NCI-H187 (cell line): ENCODE measurements at regions not wholly inside any gene's neighbourhood (a gene's known extent, or its start where the extent isn't known, plus 50 kb on each side); places are given as distances from the start of the nearest gene placed in this dataset.
"Not testable (repeated sequence)": the region's sequence is repeated elsewhere in the genome, so short reads cannot be mapped to it uniquely, and the experiment has no call there.

Experiments
- DNase-seq, 2 experiments: peaks; one replicate each; lab custom pipeline; 2025; lab: John Stamatoyannopoulos, UW

GRCh38 chr11:116373104-116373944 is 399.5 kb downstream of the BUD13 start:
- no peak for DNase-seq

DNA sequence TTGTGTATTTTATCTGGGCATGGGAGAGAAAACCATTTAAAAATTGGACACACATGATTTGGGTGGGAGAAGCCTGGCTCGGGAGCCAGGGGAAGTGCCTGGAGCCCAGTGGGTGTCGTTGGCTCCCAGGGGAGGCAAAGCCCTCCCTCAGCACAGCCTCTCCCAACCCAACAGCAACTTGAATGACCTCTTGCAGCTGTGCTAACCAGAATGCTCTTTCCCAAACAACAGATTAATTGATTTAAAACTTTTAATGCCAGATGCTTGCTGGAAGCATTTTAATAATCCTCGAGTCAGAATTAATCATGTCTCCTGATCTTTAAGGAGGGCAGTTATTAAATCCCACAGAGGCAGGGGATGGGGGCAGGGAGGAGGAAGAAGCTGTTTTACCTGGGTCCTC is 401.6 kb downstream of the BUD13 start:
- no peak for DNase-seq

GRCh38 chr11:116368784-116369183 is 404.0 kb downstream of the BUD13 start:
- no peak for DNase-seq

DNA sequence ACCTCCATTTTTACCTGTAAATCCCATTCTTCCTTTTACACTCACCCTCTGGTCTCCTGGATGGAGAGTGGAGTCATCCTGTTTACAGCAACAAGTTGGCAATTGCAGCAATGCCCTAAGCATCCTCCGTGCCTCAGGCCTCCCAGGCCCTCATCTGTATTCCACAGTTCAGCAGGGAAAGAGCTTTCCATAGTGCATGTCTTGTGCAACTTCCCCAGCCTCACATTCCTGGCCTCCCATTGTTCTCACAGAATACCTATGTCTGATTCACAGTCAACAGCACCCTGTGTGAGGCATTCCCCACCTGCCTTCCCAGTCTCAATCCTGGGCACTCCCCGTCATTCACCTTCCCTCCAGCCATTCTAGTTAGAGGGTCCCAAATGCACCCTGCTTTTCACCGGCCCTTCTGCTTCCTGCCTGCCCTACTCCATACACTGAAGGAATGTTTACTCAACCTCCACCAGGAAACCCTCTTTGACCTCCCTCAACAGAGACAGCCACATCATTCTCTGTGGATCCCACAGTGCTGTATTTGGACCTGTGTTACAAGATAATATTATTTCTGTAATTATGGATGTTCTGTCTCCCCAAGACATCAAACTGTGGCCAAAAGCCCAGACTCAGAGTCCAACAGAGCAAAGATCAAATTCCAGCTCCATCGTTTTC is 405.7 kb downstream of the BUD13 start:
- no peak for DNase-seq

DNA sequence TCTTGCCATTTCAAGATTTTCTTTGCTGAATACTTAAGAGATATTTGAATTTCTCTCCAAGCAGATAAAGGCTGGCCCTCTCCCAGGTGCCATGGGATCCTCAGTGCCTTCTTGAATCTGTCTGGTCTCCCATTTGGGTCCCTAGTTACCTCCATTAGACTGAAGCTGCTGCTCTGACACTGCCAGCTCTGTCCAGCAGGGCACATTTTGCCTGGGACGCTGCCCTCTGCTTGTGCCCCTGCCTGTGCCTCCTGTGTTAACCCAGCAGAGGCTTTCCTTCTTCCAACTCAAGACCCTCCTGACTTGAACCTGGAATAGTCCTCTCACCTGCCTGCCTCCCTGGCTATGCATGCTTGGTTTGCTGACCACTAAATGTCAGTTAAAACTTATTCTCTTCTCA is 406.3 kb downstream of the BUD13 start:
- no peak for DNase-seq

DNA sequence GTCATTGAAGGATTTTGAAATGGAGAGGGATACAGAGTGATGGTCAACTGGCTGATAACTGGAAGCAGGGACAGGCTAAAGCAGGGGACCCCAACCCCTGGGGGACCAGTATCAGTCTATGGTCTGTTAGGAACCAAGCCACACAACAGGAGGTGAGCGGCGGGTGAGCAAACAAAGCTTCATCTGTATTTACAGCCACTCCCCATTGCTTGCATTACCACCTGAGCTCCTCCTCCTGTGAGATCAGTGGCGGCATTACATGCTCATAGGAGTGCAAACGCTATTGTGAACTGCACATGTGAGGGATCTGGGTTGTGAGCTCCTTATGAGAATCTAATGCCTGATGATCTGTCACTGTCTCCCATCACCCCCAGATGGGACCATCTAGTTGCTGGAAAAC is 407.9 kb downstream of the BUD13 start:
- not testable (repeated sequence) for DNase-seq

DNA sequence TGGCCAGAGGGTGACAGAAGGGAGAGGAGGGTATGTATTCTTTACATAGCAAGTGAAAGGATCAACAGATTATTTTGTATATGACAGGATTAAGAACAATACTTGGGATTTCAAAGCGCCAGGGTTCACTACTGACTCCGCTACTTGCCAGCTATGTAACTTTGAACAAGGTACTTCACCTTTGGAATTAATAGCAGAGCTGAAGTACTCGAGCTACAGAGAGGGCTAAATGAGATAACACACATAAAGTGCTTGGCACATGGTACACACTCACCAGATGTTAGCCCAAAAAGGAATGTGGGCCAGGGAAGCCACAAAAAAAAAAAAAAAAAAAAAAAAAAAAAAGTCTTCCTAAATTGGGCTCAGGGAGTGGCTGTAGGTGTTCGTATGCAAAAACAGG is 408.4 kb downstream of the BUD13 start:
- no peak for DNase-seq

- DNase-seq, result no peak
Measured at GRCh38 chr11:116360221-116360941, 412.4 kb downstream of the BUD13 start.

DNA sequence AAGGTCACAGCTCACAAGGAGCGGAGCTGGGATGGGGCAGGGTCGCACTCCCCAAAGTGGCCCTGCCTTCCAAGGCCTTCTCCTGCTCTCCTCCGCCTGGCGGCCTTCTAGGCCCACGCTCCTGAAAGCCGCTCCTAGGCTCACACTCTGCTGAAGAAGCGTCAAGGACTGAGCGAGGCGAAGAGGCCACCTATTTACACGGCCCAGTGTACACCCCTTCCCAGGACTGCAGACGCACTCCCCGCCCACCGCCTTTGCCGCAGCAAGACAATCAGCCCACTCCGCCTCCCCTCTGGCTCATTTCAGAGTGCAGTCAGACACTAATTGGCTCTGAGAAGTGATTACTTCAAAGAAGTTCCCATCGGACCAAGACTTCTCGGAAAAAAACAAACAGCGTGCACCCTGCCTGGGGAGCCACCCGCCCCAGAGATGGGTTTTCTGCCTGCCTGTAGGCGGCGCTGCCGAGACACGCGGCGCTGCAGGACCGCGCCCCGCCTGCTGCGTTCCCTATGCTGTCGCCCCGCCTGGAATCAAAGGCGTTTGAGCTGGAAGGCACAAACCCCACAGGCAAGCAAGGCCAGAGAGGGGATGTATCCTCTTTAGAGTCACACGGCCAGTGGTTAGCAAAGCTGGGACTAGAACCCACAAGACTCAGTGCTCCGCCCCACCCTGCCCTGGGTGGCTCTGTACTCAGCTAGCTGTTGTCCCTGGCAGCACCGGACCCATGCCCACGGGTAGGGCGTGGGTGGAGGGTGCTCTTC is 414.8 kb downstream of the BUD13 start:
- no peak for DNase-seq

DNA sequence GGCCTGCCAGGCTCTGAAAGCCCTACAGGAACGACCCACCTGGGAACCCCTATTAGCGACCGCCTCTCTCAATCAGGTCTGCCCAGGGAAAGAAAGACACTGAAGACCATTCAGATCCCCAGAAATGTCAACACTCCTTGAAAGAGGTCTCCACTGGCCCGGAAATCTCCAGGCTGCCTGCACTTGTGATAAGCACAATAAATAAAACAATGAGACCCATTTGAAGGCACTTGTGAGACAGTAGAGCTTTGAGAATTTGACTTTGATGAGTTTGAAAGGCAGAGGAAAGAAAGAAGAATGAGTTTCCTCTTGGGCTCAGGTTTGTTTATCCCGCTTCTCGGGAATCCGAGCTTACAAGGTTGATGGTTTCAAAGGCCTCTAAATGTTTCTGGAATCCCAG is 416.3 kb downstream of the BUD13 start:
- DNase-seq, result peak; percentile 29 to 55

GRCh38 chr11:116355104-116355503 is 417.7 kb downstream of the BUD13 start:
- no peak for DNase-seq

DNA sequence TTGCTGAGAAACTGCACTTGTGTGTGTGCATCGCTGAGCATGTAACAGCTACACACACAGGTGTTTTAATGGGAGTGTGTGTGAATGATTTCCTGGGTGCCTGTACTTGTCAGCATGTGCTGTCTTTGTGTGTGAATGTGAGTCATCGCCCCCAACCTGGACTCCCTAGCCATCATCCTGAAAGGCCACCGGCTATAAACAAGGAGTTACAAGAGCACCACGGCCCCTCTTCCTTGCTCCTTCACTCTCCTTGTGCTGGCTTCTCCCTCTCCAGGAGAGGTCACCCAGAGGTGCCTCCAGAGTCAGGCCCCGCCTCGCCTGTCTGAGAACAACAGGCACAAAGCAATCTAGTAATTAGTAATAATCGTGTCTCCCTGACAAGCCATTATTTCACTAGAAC is 419.2 kb downstream of the BUD13 start:
- no peak for DNase-seq

GRCh38 chr11:116352881-116353280 is 419.9 kb downstream of the BUD13 start:
- DNase-seq, result no peak

DNA sequence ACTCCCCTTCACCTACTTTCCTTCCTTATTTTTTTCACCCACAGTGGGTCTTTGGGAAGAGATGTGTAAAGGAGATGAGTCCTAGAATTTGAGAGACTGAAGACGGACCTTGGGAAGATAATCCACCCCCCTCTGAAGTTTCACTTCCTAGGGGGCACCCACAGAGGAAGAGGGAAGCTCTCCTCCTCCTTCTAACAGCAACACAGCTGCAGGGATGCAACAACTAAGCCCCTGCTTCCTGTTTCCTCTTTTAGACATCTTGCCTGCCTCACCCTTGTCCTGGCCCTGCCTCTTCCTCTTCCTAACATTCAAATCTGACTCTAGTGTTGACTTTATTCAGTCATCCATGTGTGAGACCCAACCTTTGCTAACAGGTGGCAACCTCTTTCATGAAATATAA is 424.6 kb downstream of the BUD13 start:
- DNase-seq, result no peak

DNA sequence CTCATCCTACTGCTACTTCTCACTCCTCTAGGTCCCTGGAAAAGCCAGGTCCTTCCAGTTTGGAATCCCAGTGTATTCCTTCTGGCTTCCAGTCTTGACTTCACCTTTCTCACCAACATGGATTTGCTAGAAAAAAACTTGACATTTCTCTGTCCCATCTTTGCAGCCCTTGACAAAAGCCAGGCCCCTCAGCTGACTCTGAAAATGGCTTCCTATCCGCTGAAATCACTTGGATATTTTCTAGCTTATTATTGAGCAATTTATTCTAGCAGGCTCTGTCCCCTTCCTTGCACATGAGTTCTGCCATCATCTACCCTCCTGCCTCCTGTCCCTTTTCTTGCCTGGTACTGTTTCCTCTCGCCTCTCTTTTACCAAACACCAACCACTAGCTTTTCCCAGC is 427.2 kb downstream of the BUD13 start:
- no peak for DNase-seq

- no peak for DNase-seq
Measured at GRCh38 chr11:116344601-116345000, 428.2 kb downstream of the BUD13 start.

- DNase-seq, result no peak
Measured at GRCh38 chr11:116343270-116343669, 429.5 kb downstream of the BUD13 start.

GRCh38 chr11:116342148-116342547 is 430.6 kb downstream of the BUD13 start:
- DNase-seq, result no peak

GRCh38 chr11:116339306-116340098 is 433.3 kb downstream of the BUD13 start:
- DNase-seq, result no peak

- not testable (repeated sequence) for DNase-seq
Measured at GRCh38 chr11:116338500-116338899, 434.3 kb downstream of the BUD13 start.

- DNase-seq, result no peak
Measured at GRCh38 chr11:116336540-116336939, 436.2 kb downstream of the BUD13 start.
